HepG2 (cell line): ENCODE measurements at regions not wholly inside any gene's neighbourhood (a gene's known extent, or its start where the extent isn't known, plus 50 kb on each side); places are given as distances from the start of the nearest gene placed in this dataset.

Experiments
- ATAC-seq: fragments of 200-7000 bp; cut with Tn5 transposase; 3 replicates; pipeline ENCODE4 v1.9.1; 2020; ENCODE audit warnings: mild to moderate bottlenecking, moderate library complexity
- BruUV-seq: library from RNA; stranded (reverse); fragments of 400-500 nt; replicated peaks from 2 replicates; lab custom pipeline; 2021; lab: Mats Ljungman, UMichigan
- CTCF ChIA-PET: fragments of 300-600 bp; formaldehyde crosslinking; extraction: SDS; loops from one replicate; lab custom pipeline; 2021; ENCODE audit warnings: low total read pairs, inconsistent platforms, low intra/inter-chr PET ratio; lab: Yijun Ruan, JAX
- POLR2A ChIA-PET: fragments of 350-600 bp; sonication (Branson Sonifier 250); formaldehyde crosslinking; loops from one replicate; lab custom pipeline; 2020; ENCODE audit warnings: antibody characterized with exemption, inconsistent platforms; lab: Yijun Ruan, JAX
- DNase-seq: peaks from one replicate; pipeline ENCODE4 v3.0.0-alpha.2; 2015; ENCODE audit warnings: low spot score
- FAIRE-seq: peaks from 3 replicates; lab custom pipeline; 2011; peaks lifted over from hg19 to GRCh38; lab: Jason Lieb, UNC
- H2AFZ ChIP-seq: one replicate; pipeline ENCODE4 v1.6.1; 2011; ENCODE audit warnings: low read length, inconsistent platforms
- H3K27ac ChIP-seq: fragments of 300-600 bp; 3 replicates; pipeline ENCODE4 v1.8.0; 2011; ENCODE audit warnings: mixed run types, mild to moderate bottlenecking, mixed read lengths, low read length, inconsistent platforms; ENCODE audit not compliant: insufficient read depth; ENCODE audit errors: extremely low read length
- H3K27me3 ChIP-seq, 2 experiments: fragments of 200-600 bp in 1 of 2; 2 replicates in 1 of 2; 3 replicates in 1 of 2; pipeline versions ENCODE4 v1.6.0 to v1.8.0; 2011; ENCODE audit warnings: low read length in 2 of 2, mild to moderate bottlenecking in 2 of 2, moderate library complexity in 2 of 2, inconsistent platforms in 1 of 2; ENCODE audit not compliant: insufficient read depth in 2 of 2, control insufficient read depth in 1 of 2
- H3K36me3 ChIP-seq, 2 experiments: fragments of 200-600 bp in 1 of 2; replicated peaks in 1 of 2; 2 replicates in 1 of 2; 3 replicates in 1 of 2; pipeline versions ENCODE4 v1.5.1 to v1.8.0; 2011; ENCODE audit warnings: low read length in 2 of 2, inconsistent platforms in 1 of 2; ENCODE audit not compliant: insufficient read depth in 2 of 2, control insufficient read depth in 1 of 2
- H3K4me1 ChIP-seq: 2 replicates; pipeline ENCODE4 v1.5.1; 2012; ENCODE audit warnings: low read length, inconsistent platforms; ENCODE audit not compliant: insufficient read depth
- H3K4me2 ChIP-seq: 2 replicates; pipeline ENCODE4 v1.6.0; 2011; ENCODE audit warnings: low read depth, low read length, inconsistent platforms
- H3K4me3 ChIP-seq, 3 experiments: fragments of 200-600 bp in 1 of 3; sonication (generic), shearing (Covaris generic) in 1 of 3; replicated peaks in 1 of 3; 2 replicates each; pipeline ENCODE4 v1.5.1; 2011 to 2016; ENCODE audit warnings: low read length in 3 of 3, inconsistent platforms in 2 of 3, low read depth in 2 of 3, mild to moderate bottlenecking in 2 of 3, control low read depth in 1 of 3, mixed read lengths in 1 of 3; ENCODE audit not compliant: insufficient read depth in 1 of 3
- H3K79me2 ChIP-seq: one replicate; pipeline ENCODE4 v1.6.1; 2011; ENCODE audit warnings: low read length, inconsistent platforms; ENCODE audit not compliant: insufficient read depth
- H3K9ac ChIP-seq: 2 replicates; pipeline ENCODE4 v1.6.0; 2011; ENCODE audit warnings: mild to moderate bottlenecking, low read depth, low read length, inconsistent platforms; ENCODE audit not compliant: insufficient read depth
- H3K9me3 ChIP-seq: 2 replicates; pipeline ENCODE4 v1.5.1; 2012; ENCODE audit warnings: mild to moderate bottlenecking, low read length
- H4K20me1 ChIP-seq: 2 replicates; pipeline ENCODE4 v1.6.0; 2011; ENCODE audit warnings: inconsistent platforms, mild to moderate bottlenecking, low read length, moderate library complexity; ENCODE audit not compliant: insufficient read depth
- AKAP8 ChIP-seq: sonication (generic); formaldehyde crosslinking; IDR thresholded peaks from 2 replicates; pipeline ENCODE4 v1.5.1; 2020; ENCODE audit warnings: mild to moderate bottlenecking, missing genetic modification reagents
- AKNA ChIP-seq: sonication (generic); formaldehyde crosslinking; IDR thresholded peaks from 2 replicates; pipeline ENCODE4 v1.4.0; 2020; ENCODE audit warnings: missing genetic modification reagents, borderline replicate concordance
- ELF3 ChIP-seq: IDR thresholded peaks from 2 replicates; pipeline ENCODE4 v1.6.1; 2016; ENCODE audit warnings: missing genetic modification reagents, missing compliant biosample characterization
- HMG20B ChIP-seq: conservative IDR thresholded peaks from 2 replicates; pipeline ENCODE4 v1.6.1; 2016; ENCODE audit warnings: missing genetic modification reagents, missing compliant biosample characterization
- HOXD1 ChIP-seq: sonication (generic); formaldehyde crosslinking; IDR thresholded peaks from 2 replicates; pipeline ENCODE4 v1.5.0; 2020; ENCODE audit warnings: missing genetic modification reagents
- KDM3A ChIP-seq: IDR thresholded peaks from 2 replicates; pipeline ENCODE4 v1.6.1; 2018; ENCODE audit warnings: low read depth, missing compliant biosample characterization
- LBX2 ChIP-seq: sonication (generic); formaldehyde crosslinking; IDR thresholded peaks from 2 replicates; pipeline ENCODE4 v1.5.0; 2020; ENCODE audit warnings: missing genetic modification reagents, mild to moderate bottlenecking, borderline replicate concordance
- NR1H2 ChIP-seq: sonication (generic); formaldehyde crosslinking; IDR thresholded peaks from 2 replicates; pipeline ENCODE4 v1.8.1; 2022; ENCODE audit warnings: low read depth, missing genetic modification reagents, borderline replicate concordance
- NRL ChIP-seq: sonication (generic); formaldehyde crosslinking; IDR thresholded peaks from 2 replicates; pipeline ENCODE4 v1.5.0; 2020; ENCODE audit warnings: missing genetic modification reagents, mild to moderate bottlenecking, moderate library complexity, borderline replicate concordance
- PCBP2 ChIP-seq: fragments of 200-400 bp; formaldehyde crosslinking; optimal IDR thresholded peaks from 2 replicates; pipeline ENCODE3; 2018; ENCODE audit warnings: low read length, low read depth; ENCODE audit not compliant: poor library complexity, severe bottlenecking
- PHF5A ChIP-seq: IDR thresholded peaks from one replicate; pipeline ENCODE4 v1.6.1; 2018; ENCODE audit warnings: low read depth, missing genetic modification reagents; ENCODE audit not compliant: unreplicated experiment
- PPARG ChIP-seq: conservative IDR thresholded peaks from 2 replicates; pipeline ENCODE4 v1.6.1; 2016; ENCODE audit warnings: missing biosample characterization, missing genetic modification reagents
- RBFOX2 ChIP-seq: fragments of 200-400 bp; formaldehyde crosslinking; IDR thresholded peaks from 2 replicates; pipeline ENCODE4 v1.6.1; 2017; ENCODE audit warnings: low read depth, mild to moderate bottlenecking, low read length
- SOX13 ChIP-seq, 3 experiments: fragments of 450-650 bp in 1 of 3; sonication (generic) in 1 of 3; formaldehyde crosslinking in 1 of 3; IDR thresholded peaks in 2 of 3; conservative IDR thresholded peaks in 1 of 3; 2 replicates each; pipeline versions ENCODE4 v1.5.0 to v1.6.1; 2016 to 2020; ENCODE audit warnings: antibody characterized with exemption in 1 of 3, mild to moderate bottlenecking in 1 of 3, missing compliant biosample characterization in 1 of 3, missing genetic modification reagents in 1 of 3, moderate library complexity in 1 of 3
- SOX5 ChIP-seq: IDR thresholded peaks from 2 replicates; pipeline ENCODE4 v1.6.1; 2016; ENCODE audit warnings: borderline replicate concordance
- TEF ChIP-seq: sonication (generic); formaldehyde crosslinking; IDR thresholded peaks from 2 replicates; pipeline ENCODE4 v1.5.0; 2020; ENCODE audit warnings: missing genetic modification reagents
- ZFP82 ChIP-seq: sonication (generic); formaldehyde crosslinking; IDR thresholded peaks from 2 replicates; pipeline ENCODE4 v1.5.1; 2020; ENCODE audit warnings: mild to moderate bottlenecking, missing genetic modification reagents, borderline replicate concordance
- ZMYM2 ChIP-seq: sonication (generic); formaldehyde crosslinking; IDR thresholded peaks from 2 replicates; pipeline ENCODE4 v1.8.0; 2022; ENCODE audit warnings: mild to moderate bottlenecking, missing genetic modification reagents
- ZNF557 ChIP-seq: sonication (generic); formaldehyde crosslinking; IDR thresholded peaks from 2 replicates; pipeline ENCODE4 v1.4.0; 2020; ENCODE audit warnings: missing genetic modification reagents
- ZNF615 ChIP-seq: sonication (generic); formaldehyde crosslinking; IDR thresholded peaks from 2 replicates; pipeline ENCODE4 v1.5.0; 2020; ENCODE audit warnings: mild to moderate bottlenecking, missing genetic modification reagents, borderline replicate concordance
- WGBS: methylation state at CpG from one replicate; pipeline ENCODE4 v1.1.6; 2017; ENCODE audit warnings: low lambda C conversion rate; 5-methylcytosine and 5-hydroxymethylcytosine counted together
- in situ Hi-C: cut with HindIII; loops from 2 replicates; pipeline ENCODE4 v1.10.0; 2017; ENCODE audit warnings: low pct_unique_long_range_greater_than_20kb; ENCODE audit not compliant: extremely low pct_ligation_motif_present
- intact Hi-C: fragments of 100-400 bp; cut with micrococcal nuclease; formaldehyde crosslinking; loops from one replicate; pipeline ENCODE4 v1.10.0; 2022; ENCODE audit not compliant: unreplicated experiment

- no peak for FAIRE-seq
- intact Hi-C loops (no loop called here), in situ Hi-C loops (no loop called here)
- BruUV-seq, result no TSS peak
- no peak for ATAC-seq
- H3K4me2 ChIP-seq, result no peak overlapping the region
- POLR2A ChIA-PET, result no interaction called here
- H3K27ac ChIP-seq, result no peak overlapping the region
- TF ChIP-seq PCBP2 (no peak), ZMYM2 (CRISPR knock-in tag) (no peak), AKNA (CRISPR knock-in tag) (no peak), ELF3 (CRISPR knock-in tag) (no peak), HOXD1 (CRISPR knock-in tag) (no peak), PPARG (CRISPR knock-in tag) (no peak), SOX5 (CRISPR knock-in tag) (no peak), HMG20B (CRISPR knock-in tag) (no peak), LBX2 (CRISPR knock-in tag) (no peak), AKAP8 (CRISPR knock-in tag) (no peak), ZNF615 (CRISPR knock-in tag) (no peak), PHF5A (CRISPR knock-in tag) (no peak), TEF (no peak), SOX13 (IDR thresholded peaks at IDR 0.05) (no peak), SOX13 (CRISPR knock-in tag; conservative IDR thresholded peaks at IDR 0.05 in 1 of 2, IDR thresholded peaks at IDR 0.05 in 1 of 2) (no peak), RBFOX2 (no peak), NRL (CRISPR knock-in tag) (no peak), NR1H2 (CRISPR knock-in tag) (no peak), ZFP82 (CRISPR knock-in tag) (no peak), ZNF557 (CRISPR knock-in tag) (no peak), KDM3A (CRISPR knock-in tag) (no peak)
- DNase-seq, result no peak
- H4K20me1 ChIP-seq, result no peaks in the 10 kb centered on the region
- H2AFZ ChIP-seq, result no peak overlapping the region
- H3K9ac ChIP-seq, result no peak overlapping the region
- CTCF ChIA-PET, result no interaction called here
- peaks cover 23% of the 10 kb centered on the region for H3K4me1 ChIP-seq
- 100% methylated on average over 1 of the region's 1 CpG for WGBS
- H3K36me3 ChIP-seq, result no peaks in the 10 kb centered on the region
- no peaks in the 10 kb centered on the region for H3K79me2 ChIP-seq
- H3K9me3 ChIP-seq, result no peaks in the 10 kb centered on the region
- H3K4me3 ChIP-seq, result no peak overlapping the region
- H3K27me3 ChIP-seq, result no peaks in the 10 kb centered on the region; a peak in 1 of 5 replicates
These were observed 81.4 kb downstream of the CD164 start for GRCh38 chr6:109300874-109301273.
